HG03342 (cell line): ENCODE measurements at regions not wholly inside any gene's neighbourhood (a gene's known extent, or its start where the extent isn't known, plus 50 kb on each side); places are given as distances from the start of the nearest gene placed in this dataset.
"Not testable (repeated sequence)": the region's sequence is repeated elsewhere in the genome, so short reads cannot be mapped to it uniquely, and the experiment has no call there.

Experiments
- ATAC-seq: cut with Tn5 transposase; IDR thresholded peaks from one replicate; pipeline ENCODE4 v1.9.1; 2021; ENCODE audit warnings: mild to moderate bottlenecking, moderate library complexity; ENCODE audit not compliant: unreplicated experiment

GRCh38 chr3:144677103-144677502 is 705.5 kb downstream of the DIPK2A start:
- no peak for ATAC-seq

- ATAC-seq = no peak
These were observed 711.4 kb downstream of the DIPK2A start for GRCh38 chr3:144683065-144683464.

GRCh38 chr3:144687862-144688261 is 716.2 kb downstream of the DIPK2A start:
- ATAC-seq = no peak

- ATAC-seq = no peak
These were observed 720.9 kb downstream of the DIPK2A start for GRCh38 chr3:144692488-144692887.

- no peak for ATAC-seq
These were observed 736.8 kb downstream of the DIPK2A start for GRCh38 chr3:144708437-144708836.

- ATAC-seq = no peak
These were observed 765.7 kb downstream of the DIPK2A start for GRCh38 chr3:144737281-144737680.

GRCh38 chr3:144743225-144743668 is 771.6 kb downstream of the DIPK2A start:
- no peak for ATAC-seq

- no peak for ATAC-seq
These were observed 772.9 kb downstream of the DIPK2A start for GRCh38 chr3:144744473-144744872.

- no peak for ATAC-seq
These were observed 775.0 kb downstream of the DIPK2A start for GRCh38 chr3:144746631-144747030.

- ATAC-seq = not testable (repeated sequence)
These were observed 778.1 kb downstream of the DIPK2A start for GRCh38 chr3:144749536-144750253.

- no peak for ATAC-seq
These were observed 782.6 kb downstream of the DIPK2A start for GRCh38 chr3:144754076-144754783.

GRCh38 chr3:144756704-144757440 is 785.2 kb downstream of the DIPK2A start:
- no peak for ATAC-seq

- no peak for ATAC-seq
These were observed 789.2 kb downstream of the DIPK2A start for GRCh38 chr3:144760831-144761230.

GRCh38 chr3:144762091-144762490 is 790.5 kb downstream of the DIPK2A start:
- ATAC-seq = no peak

GRCh38 chr3:144763878-144764454 is 792.3 kb downstream of the DIPK2A start:
- ATAC-seq = peak; percentile 68

GRCh38 chr3:144770281-144770680 is 798.7 kb downstream of the DIPK2A start:
- no peak for ATAC-seq

- ATAC-seq = no peak
These were observed 799.3 kb downstream of the DIPK2A start for GRCh38 chr3:144770915-144771351.

GRCh38 chr3:144771381-144771870 is 799.8 kb downstream of the DIPK2A start:
- no peak for ATAC-seq

GRCh38 chr3:144772372-144772771 is 800.7 kb downstream of the DIPK2A start:
- no peak for ATAC-seq

- ATAC-seq = no peak
These were observed 801.7 kb downstream of the DIPK2A start for GRCh38 chr3:144773350-144773749.

GRCh38 chr3:144774897-144775296 is 803.3 kb downstream of the DIPK2A start:
- ATAC-seq = no peak
